HEK293T (cell line): ENCODE measurements at regions not wholly inside any gene's neighbourhood (a gene's known extent, or its start where the extent isn't known, plus 50 kb on each side); places are given as distances from the start of the nearest gene placed in this dataset.

Experiments
- ARNT ChIP-seq: fragments of 450-650 bp; IDR thresholded peaks from 2 replicates; pipeline ENCODE4 v1.6.1; 2017; ENCODE audit warnings: mild to moderate bottlenecking
- CTBP1 ChIP-seq: fragments of 450-650 bp; IDR thresholded peaks from 2 replicates; pipeline ENCODE4 v1.6.1; 2016; ENCODE audit warnings: borderline replicate concordance
- ELF4 ChIP-seq: fragments of 450-650 bp; IDR thresholded peaks from 2 replicates; pipeline ENCODE4 v1.6.1; 2017; ENCODE audit warnings: antibody characterized with exemption
- FOXM1 ChIP-seq: fragments of 450-650 bp; IDR thresholded peaks from 2 replicates; pipeline ENCODE4 v1.6.1; 2017; ENCODE audit warnings: mild to moderate bottlenecking, borderline replicate concordance
- HDGF ChIP-seq: fragments of 450-650 bp; IDR thresholded peaks from 2 replicates; pipeline ENCODE4 v1.6.1; 2017; ENCODE audit warnings: antibody characterized with exemption, borderline replicate concordance
- L3MBTL2 ChIP-seq: fragments of 450-650 bp; conservative IDR thresholded peaks from 2 replicates; pipeline ENCODE4 v1.6.1; 2016; ENCODE audit warnings: mild to moderate bottlenecking
- LEF1 ChIP-seq: fragments of 450-650 bp; IDR thresholded peaks from 2 replicates; pipeline ENCODE4 v1.6.1; 2017; ENCODE audit warnings: mild to moderate bottlenecking, borderline replicate concordance
- NFRKB ChIP-seq: fragments of 450-650 bp; IDR thresholded peaks from 2 replicates; pipeline ENCODE4 v1.6.1; 2016; ENCODE audit warnings: mild to moderate bottlenecking, moderate library complexity
- SUZ12 ChIP-seq: fragments of 450-650 bp; IDR thresholded peaks from 2 replicates; pipeline ENCODE4 v1.6.1; 2016; ENCODE audit warnings: mild to moderate bottlenecking
- ZNF384 ChIP-seq: fragments of 450-650 bp; IDR thresholded peaks from 2 replicates; pipeline ENCODE4 v1.6.1; 2016

DNA sequence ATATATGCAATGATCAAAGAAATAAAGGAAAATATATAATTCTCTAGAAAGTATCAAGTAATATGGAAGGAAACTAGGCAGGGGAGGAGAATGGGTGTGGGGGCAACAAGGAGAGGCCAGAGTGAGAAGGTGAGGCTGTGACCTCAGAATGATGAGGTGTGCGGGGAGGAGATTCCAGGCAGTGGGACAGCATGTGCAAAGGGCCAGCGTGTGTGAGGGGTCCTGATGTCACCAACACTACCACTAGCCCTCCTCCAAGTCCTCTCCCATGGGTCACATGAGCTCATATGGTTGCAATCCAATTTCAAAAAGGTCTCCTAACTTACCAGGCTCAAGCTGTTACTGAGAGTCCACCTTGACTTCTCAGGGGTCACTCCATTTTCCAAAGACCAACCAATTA lies 463.9 kb downstream of the MN1 start:
- TF ChIP-seq NFRKB (no peak), ZNF384 (no peak), LEF1 (no peak), FOXM1 (no peak), ELF4 (no peak), ARNT (no peak), HDGF (no peak), CTBP1 (no peak), SUZ12 (no peak), L3MBTL2 (no peak)
